Colon (tissue), 2 donors: ENCODE measurements at regions not wholly inside any gene's neighbourhood (a gene's known extent, or its start where the extent isn't known, plus 50 kb on each side); places are given as distances from the start of the nearest gene placed in this dataset.
"Not testable (repeated sequence)": the region's sequence is repeated elsewhere in the genome, so short reads cannot be mapped to it uniquely, and the experiment has no call there.

Source experiments
- FAIRE-seq: peaks from 2 replicates; lab custom pipeline; 2012; peaks lifted over from hg19 to GRCh38; lab: Jason Lieb, UNC
- donor health status: control.
- donor health status: control.

DNA sequence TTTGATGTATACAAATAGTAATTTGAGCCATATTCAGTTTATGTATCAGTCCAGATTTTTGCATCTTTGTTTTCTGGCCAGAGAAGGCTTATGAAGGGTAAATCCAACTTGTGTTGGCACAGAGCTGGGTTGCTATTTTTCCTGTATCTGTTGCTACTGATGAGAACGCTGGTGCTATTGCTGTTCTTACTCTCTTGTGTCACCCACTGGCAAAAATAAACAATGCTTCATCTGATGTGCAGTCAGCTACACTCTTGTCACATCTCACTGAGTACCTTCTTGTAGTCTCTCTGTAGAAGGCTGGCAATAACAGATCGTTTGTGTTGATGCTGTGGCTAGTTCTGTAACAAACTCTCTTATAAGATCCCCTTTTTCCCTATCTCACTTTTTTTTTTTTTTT lies 323.4 kb downstream of the CDH19 start:
- no peak for FAIRE-seq

GRCh38 chr18:66271962-66272361 lies 331.9 kb downstream of the CDH19 start:
- no peak for FAIRE-seq

GRCh38 chr18:66264130-66264529 lies 339.8 kb downstream of the CDH19 start:
- FAIRE-seq = no peak

- FAIRE-seq = no peak
These were observed 349.8 kb downstream of the CDH19 start for GRCh38 chr18:66254121-66254520.

DNA sequence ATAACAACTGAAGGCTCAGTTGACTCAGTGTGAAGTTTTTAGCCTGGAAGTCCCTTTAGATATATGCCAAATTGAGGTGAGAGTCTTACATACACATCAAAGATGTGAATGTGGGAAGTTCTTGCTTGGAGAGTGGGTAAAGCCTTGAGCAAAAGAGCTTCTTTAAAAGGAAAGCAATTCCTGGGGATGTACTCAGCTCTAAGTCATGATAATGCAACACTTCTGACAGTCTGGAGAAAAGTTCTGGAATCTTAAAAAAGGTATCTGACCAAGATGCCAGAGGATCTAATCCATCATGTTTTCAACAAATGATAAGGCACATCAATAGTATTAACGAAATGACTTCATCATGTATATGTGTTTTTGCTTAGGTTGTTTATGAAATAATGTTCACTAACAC lies 351.2 kb downstream of the CDH19 start:
- no peak for FAIRE-seq

DNA sequence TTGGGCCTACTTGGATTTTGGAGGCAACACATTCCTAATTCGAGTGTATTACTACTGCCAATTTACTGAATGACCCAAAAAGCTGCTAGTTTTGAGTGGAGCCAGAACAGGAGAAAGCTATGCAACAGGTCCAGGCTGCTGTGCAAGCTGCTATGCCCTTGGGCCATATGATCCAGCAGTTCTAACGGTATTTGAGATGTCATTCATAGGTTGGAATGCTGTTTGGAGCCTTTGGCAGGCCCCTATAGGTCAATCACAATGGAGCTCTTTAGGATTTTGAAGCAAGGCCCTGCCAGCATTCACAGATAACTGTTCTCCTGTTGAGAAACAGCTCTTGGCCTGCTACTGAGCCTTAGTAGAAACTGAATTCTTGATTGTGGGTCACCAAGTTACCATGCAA lies 368.7 kb downstream of the CDH19 start:
- no peak for FAIRE-seq

- no peak for FAIRE-seq
These were observed 377.1 kb downstream of the CDH19 start for GRCh38 chr18:66226782-66227181.

- FAIRE-seq = not testable (repeated sequence)
These were observed 380.6 kb downstream of the CDH19 start for GRCh38 chr18:66223317-66223716.

DNA sequence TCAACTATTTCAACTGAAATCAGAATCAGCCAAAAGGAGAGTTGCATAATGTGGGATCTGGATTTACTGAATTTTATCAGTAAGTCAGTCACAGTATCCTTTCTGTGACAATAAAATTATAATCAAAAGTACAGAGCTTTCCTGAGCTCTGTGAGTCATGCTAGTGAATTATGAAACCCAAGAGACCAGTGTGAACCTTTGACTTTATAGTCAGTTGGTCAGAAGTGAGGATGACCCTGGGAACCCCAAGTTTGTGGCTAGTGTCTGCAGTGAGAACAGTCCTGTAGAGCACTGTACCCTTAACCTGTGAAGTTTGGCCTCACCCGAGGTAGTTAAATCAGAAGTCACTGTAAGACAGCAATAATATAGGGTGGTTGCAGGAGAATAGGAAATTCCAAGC lies 381.7 kb downstream of the CDH19 start:
- FAIRE-seq = no peak

DNA sequence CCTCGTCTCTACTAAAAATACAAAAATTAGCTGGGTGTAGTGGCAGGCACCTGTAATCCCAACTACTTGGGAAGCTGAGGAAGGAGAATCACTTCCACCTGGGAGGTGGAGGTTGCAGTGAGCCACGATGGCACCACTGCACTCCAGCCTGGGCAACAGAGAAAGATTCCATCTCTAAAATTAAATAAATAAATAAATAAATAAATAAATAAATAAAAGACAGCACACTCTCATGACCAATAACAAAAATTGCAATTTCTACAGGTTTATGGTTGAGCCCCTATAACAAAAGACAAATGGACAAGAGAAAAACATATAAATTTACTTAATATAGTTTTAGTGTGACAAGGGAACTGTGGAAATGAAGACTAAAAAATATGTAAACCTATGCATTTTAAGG lies 384.1 kb downstream of the CDH19 start:
- no peak for FAIRE-seq

GRCh38 chr18:66211749-66212148 lies 392.1 kb downstream of the CDH19 start:
- no peak for FAIRE-seq

GRCh38 chr18:66210875-66211274 lies 393.0 kb downstream of the CDH19 start:
- FAIRE-seq = no peak

DNA sequence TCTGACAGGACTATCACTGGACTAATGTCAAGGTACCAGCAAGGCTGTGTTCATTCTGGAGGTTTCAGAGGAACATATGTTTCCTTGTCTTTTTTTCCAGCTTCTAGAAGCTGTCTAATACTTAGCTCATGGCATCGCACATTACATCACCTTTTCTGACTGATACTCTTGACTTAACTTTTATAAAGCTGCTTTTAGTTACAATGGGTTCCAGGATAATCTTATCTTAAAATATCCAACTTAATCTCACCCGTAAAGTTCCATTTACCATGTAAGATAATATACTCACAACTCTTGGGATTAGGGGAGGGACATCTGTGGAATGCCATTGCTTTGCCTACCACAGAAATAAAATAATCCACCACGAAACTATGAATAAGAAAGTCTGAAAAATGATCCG lies 394.2 kb downstream of the CDH19 start:
- no peak for FAIRE-seq

- no peak for FAIRE-seq
These were observed 407.1 kb downstream of the CDH19 start for GRCh38 chr18:66196805-66197204.

- no peak for FAIRE-seq
These were observed 410.0 kb downstream of the CDH19 start for GRCh38 chr18:66193938-66194337.

DNA sequence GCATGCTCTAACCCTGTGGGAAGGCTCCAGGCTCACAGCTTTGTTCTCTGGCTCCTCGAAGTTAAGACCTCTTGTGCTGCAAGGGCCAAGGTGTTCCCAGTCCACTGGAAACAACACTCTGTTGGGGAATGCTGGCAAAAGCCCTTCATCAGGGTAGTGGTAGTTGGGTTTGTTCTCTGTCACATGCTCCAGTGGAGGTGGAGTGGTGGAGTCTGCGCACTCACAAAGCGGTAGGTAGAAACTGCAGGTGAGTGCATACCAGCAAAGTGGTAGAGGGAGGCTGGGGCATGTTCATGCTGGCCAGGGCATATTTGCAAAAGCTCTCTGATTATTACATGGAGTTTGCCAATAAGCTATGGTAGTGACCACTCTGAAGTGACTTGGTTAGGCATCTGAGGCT lies 410.5 kb downstream of the CDH19 start:
- FAIRE-seq = no peak

- FAIRE-seq = no peak
These were observed 417.9 kb downstream of the CDH7 start for GRCh38 chr18:66168685-66169235.

DNA sequence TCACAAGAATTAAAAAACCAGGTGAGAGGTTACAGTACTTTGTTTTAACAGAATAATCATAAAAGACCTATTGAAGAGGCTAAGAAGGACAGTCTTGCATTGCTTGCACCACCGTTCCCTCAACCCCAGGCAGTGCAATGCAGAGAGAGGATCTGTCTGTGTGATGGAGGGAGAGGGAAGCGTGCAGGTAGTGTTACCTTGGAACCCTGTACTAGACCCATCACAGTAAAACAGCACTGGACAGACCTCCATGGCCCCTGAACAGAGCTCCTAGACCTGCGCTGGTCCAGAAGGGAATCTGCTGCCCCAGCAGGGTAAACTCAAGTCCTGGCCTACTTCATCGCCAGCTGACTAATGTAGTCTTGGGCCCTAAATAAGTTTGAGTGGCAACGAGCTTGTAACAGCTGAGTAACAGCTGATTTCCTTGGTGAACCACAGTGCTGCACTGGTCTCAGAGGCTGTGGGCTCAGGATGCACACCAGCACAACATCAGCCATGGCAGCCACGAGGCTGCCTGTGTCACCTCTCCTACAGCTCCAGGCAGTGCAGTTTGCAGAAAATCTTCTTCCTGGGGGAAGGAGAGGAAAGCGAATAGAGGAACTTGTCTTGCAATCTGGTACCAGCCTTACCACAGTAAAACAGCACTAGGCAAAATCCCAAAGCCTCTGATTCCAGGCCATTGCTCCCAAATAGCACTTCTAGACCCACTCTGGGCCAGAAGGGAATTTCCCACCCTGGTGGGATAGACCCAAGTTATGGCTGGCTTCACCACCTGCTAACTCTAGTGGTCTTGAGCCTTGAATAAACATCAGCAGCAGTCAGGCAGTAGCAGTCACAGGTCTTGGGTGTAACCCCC lies 417.2 kb downstream of the CDH7 start:
- FAIRE-seq = no peak

- no peak for FAIRE-seq
These were observed 409.2 kb downstream of the CDH7 start for GRCh38 chr18:66160007-66160406.

- FAIRE-seq = no peak
These were observed 408.6 kb downstream of the CDH7 start for GRCh38 chr18:66159451-66159850.

- FAIRE-seq = no peak
These were observed 406.3 kb downstream of the CDH7 start for GRCh38 chr18:66156946-66157687.

DNA sequence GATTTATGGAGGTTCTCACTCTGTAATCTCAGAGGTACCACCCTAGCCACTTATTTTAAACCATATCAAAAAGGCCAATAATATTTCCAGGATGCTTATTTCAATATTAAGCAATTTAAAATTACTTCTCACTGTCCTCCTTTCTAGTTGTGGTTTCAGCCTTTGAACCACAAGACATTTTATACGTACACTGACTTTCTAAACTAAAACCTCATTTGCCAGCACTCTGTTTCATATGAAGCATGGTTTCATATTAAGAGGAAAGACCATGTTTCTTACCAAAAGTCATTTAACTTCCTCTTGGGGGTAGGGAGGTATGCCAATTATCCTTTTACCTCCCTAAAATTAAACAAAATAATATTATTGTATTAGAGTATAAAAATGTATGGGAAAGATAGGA lies 399.8 kb downstream of the CDH7 start:
- FAIRE-seq = no peak

GRCh38 chr18:66143029-66143428 lies 392.2 kb downstream of the CDH7 start:
- no peak for FAIRE-seq
